ENCODE measurements at regions not wholly inside any gene's neighbourhood (a gene's known extent, or its start where the extent isn't known, plus 50 kb on each side); places are given as distances from the start of the nearest gene placed in this dataset.

GRCh38 chr7:64099656-64100531 is 54.7 kb downstream of the ZNF727 start:
- Mint-ChIP-seq H3K4me3 (no peak overlapping the region), H3K9me3 (peaks cover 0 to 45% (median 13%) of the 10 kb centered on the region in 8 donors), H3K27me3 (no peaks in the 10 kb centered on the region), H3K4me1 (no peaks in the 10 kb centered on the region), H3K27ac (no peak overlapping the region), H3K36me3 (no peaks in the 10 kb centered on the region)
- H3K9me3 ChIP-seq (ENCODE audit: control insufficient read depth in 1 of 2, low read length in 2 of 2), result peaks cover 0 to 6% of the 10 kb centered on the region in 2 donors
- H3K4me1 ChIP-seq (ENCODE audit: insufficient read depth, low read length), result no peaks in the 10 kb centered on the region
- no peak for DNase-seq
- intact Hi-C loops (cut with micrococcal nuclease), result no loop called here
- H3K36me3 ChIP-seq (ENCODE audit: insufficient read depth, low read length), result no peaks in the 10 kb centered on the region
- H3K27me3 ChIP-seq (ENCODE audit: insufficient read depth, low read length), result no peaks in the 10 kb centered on the region
- H3K27ac ChIP-seq (ENCODE audit: low read depth, low read length), result no peak overlapping the region
- H3K4me3 ChIP-seq (ENCODE audit: low read length in 2 of 2), result no peak overlapping the region
- CTCF ChIA-PET (ENCODE audit: partially characterized antibody), result no interaction called here
- POLR2A ChIA-PET (ENCODE audit: partially characterized antibody), result no interaction called here

GRCh38 chr7:64101126-64101942 is 56.1 kb downstream of the ZNF727 start:
- Histone ChIP-seq H3K4me3 (ENCODE audit: low read length in 2 of 2) (no peak overlapping the region), H3K9me3 (ENCODE audit: control insufficient read depth in 1 of 2, low read length in 2 of 2) (peaks cover 0 to 6% of the 10 kb centered on the region in 2 donors), H3K27me3 (ENCODE audit: insufficient read depth, low read length) (no peaks in the 10 kb centered on the region), H3K27ac (ENCODE audit: low read depth, low read length) (no peak overlapping the region), H3K4me1 (ENCODE audit: insufficient read depth, low read length) (no peaks in the 10 kb centered on the region), H3K36me3 (ENCODE audit: insufficient read depth, low read length) (no peaks in the 10 kb centered on the region)
- POLR2A ChIA-PET (ENCODE audit: partially characterized antibody), result no interaction called here
- no peak overlapping the region for H3K4me3 Mint-ChIP-seq
- no peak overlapping the region for H3K27ac Mint-ChIP-seq
- CTCF ChIA-PET (ENCODE audit: partially characterized antibody), result no interaction called here
- peaks cover 0 to 34% (median 10%) of the 10 kb centered on the region in 8 donors for H3K9me3 Mint-ChIP-seq
- H3K36me3 Mint-ChIP-seq, result no peaks in the 10 kb centered on the region
- intact Hi-C loops (cut with micrococcal nuclease), result no loop called here
- no peaks in the 10 kb centered on the region for H3K4me1 Mint-ChIP-seq
- H3K27me3 Mint-ChIP-seq, result no peaks in the 10 kb centered on the region
- DNase-seq, result no peak

GRCh38 chr7:64101943-64102655 is 56.9 kb downstream of the ZNF727 start:
- no peaks in the 10 kb centered on the region for H3K4me1 ChIP-seq (ENCODE audit: insufficient read depth, low read length)
- no peak overlapping the region for H3K27ac Mint-ChIP-seq
- no peaks in the 10 kb centered on the region for H3K36me3 ChIP-seq (ENCODE audit: insufficient read depth, low read length)
- no peak overlapping the region for H3K4me3 ChIP-seq (ENCODE audit: low read length in 2 of 2)
- H3K36me3 Mint-ChIP-seq, result no peaks in the 10 kb centered on the region
- no peaks in the 10 kb centered on the region for H3K27me3 ChIP-seq (ENCODE audit: insufficient read depth, low read length)
- DNase-seq, result no peak
- no peaks in the 10 kb centered on the region for H3K4me1 Mint-ChIP-seq
- H3K27me3 Mint-ChIP-seq, result no peaks in the 10 kb centered on the region
- peaks cover 0 to 6% of the 10 kb centered on the region in 2 donors for H3K9me3 ChIP-seq (ENCODE audit: control insufficient read depth in 1 of 2, low read length in 2 of 2)
- ChIA-PET CTCF (ENCODE audit: partially characterized antibody) (no interaction called here), POLR2A (ENCODE audit: partially characterized antibody) (no interaction called here)
- no peak overlapping the region for H3K27ac ChIP-seq (ENCODE audit: low read depth, low read length)
- H3K4me3 Mint-ChIP-seq, result no peak overlapping the region
- peaks cover 0 to 32% (median 10%) of the 10 kb centered on the region in 8 donors for H3K9me3 Mint-ChIP-seq
- intact Hi-C loops (cut with micrococcal nuclease), result no loop called here

- ChIA-PET POLR2A (ENCODE audit: partially characterized antibody) (no interaction called here), CTCF (ENCODE audit: partially characterized antibody) (no interaction called here)
- Histone ChIP-seq H3K27me3 (ENCODE audit: insufficient read depth, low read length) (no peaks in the 10 kb centered on the region), H3K27ac (ENCODE audit: low read depth, low read length) (no peak overlapping the region), H3K9me3 (ENCODE audit: control insufficient read depth in 1 of 2, low read length in 2 of 2) (peaks cover 0 to 1% of the 10 kb centered on the region in 2 donors), H3K36me3 (ENCODE audit: insufficient read depth, low read length) (no peaks in the 10 kb centered on the region), H3K4me3 (ENCODE audit: low read length in 2 of 2) (no peak overlapping the region), H3K4me1 (ENCODE audit: insufficient read depth, low read length) (no peaks in the 10 kb centered on the region)
- intact Hi-C loops (cut with micrococcal nuclease), result no loop called here
- Mint-ChIP-seq H3K27me3 (no peaks in the 10 kb centered on the region), H3K9me3 (peaks cover 0 to 26% (median 10%) of the 10 kb centered on the region in 8 donors), H3K4me3 (no peak overlapping the region), H3K27ac (no peak overlapping the region), H3K36me3 (no peaks in the 10 kb centered on the region), H3K4me1 (no peaks in the 10 kb centered on the region)
- no peak for DNase-seq
Measured at GRCh38 chr7:64102656-64103400, 57.6 kb downstream of the ZNF727 start.

GRCh38 chr7:64113981-64114380 is 68.7 kb downstream of the ZNF727 start:
- Mint-ChIP-seq H3K27ac (no peak overlapping the region), H3K36me3 (no peaks in the 10 kb centered on the region), H3K4me3 (no peak overlapping the region), H3K9me3 (peaks cover 0 to 26% (median 8%) of the 10 kb centered on the region in 8 donors), H3K4me1 (no peaks in the 10 kb centered on the region), H3K27me3 (no peaks in the 10 kb centered on the region)
- Histone ChIP-seq H3K9me3 (ENCODE audit: control insufficient read depth in 1 of 2, low read length in 2 of 2) (no peaks in the 10 kb centered on the region), H3K4me1 (ENCODE audit: insufficient read depth, low read length) (no peaks in the 10 kb centered on the region), H3K27ac (ENCODE audit: low read depth, low read length) (no peak overlapping the region), H3K4me3 (ENCODE audit: low read length in 2 of 2) (no peak overlapping the region), H3K36me3 (ENCODE audit: insufficient read depth, low read length) (no peaks in the 10 kb centered on the region), H3K27me3 (ENCODE audit: insufficient read depth, low read length) (no peaks in the 10 kb centered on the region)
- ChIA-PET POLR2A (ENCODE audit: partially characterized antibody) (no interaction called here), CTCF (ENCODE audit: partially characterized antibody) (no interaction called here)
- intact Hi-C loops (cut with micrococcal nuclease), result no loop called here
- DNase-seq, result no peak

GRCh38 chr7:64114791-64115190 is 69.6 kb downstream of the ZNF727 start:
- peaks cover 0 to 22% (median 7%) of the 10 kb centered on the region in 8 donors for H3K9me3 Mint-ChIP-seq
- intact Hi-C loops (cut with micrococcal nuclease), result no loop called here
- no peaks in the 10 kb centered on the region for H3K36me3 ChIP-seq (ENCODE audit: insufficient read depth, low read length)
- no peak overlapping the region for H3K4me3 Mint-ChIP-seq
- H3K4me3 ChIP-seq (ENCODE audit: low read length in 2 of 2), result no peak overlapping the region
- no peak overlapping the region for H3K27ac Mint-ChIP-seq
- no peaks in the 10 kb centered on the region for H3K4me1 Mint-ChIP-seq
- H3K9me3 ChIP-seq (ENCODE audit: control insufficient read depth in 1 of 2, low read length in 2 of 2), result no peaks in the 10 kb centered on the region
- no peaks in the 10 kb centered on the region for H3K36me3 Mint-ChIP-seq
- no peaks in the 10 kb centered on the region for H3K27me3 Mint-ChIP-seq
- no peak for DNase-seq
- no peak overlapping the region for H3K27ac ChIP-seq (ENCODE audit: low read depth, low read length)
- CTCF ChIA-PET (ENCODE audit: partially characterized antibody), result no interaction called here
- no peaks in the 10 kb centered on the region for H3K4me1 ChIP-seq (ENCODE audit: insufficient read depth, low read length)
- H3K27me3 ChIP-seq (ENCODE audit: insufficient read depth, low read length), result no peaks in the 10 kb centered on the region
- POLR2A ChIA-PET (ENCODE audit: partially characterized antibody), result no interaction called here

Measured in CD4-positive, alpha-beta memory T cell (primary cell).